WERI-Rb-1 (cell line): ENCODE measurements at regions not wholly inside any gene's neighbourhood (a gene's known extent, or its start where the extent isn't known, plus 50 kb on each side); places are given as distances from the start of the nearest gene placed in this dataset.

Experiments used
- DNase-seq: peaks from one replicate; pipeline ENCODE4 v3.0.0-alpha.2; 2020
- H3K27ac ChIP-seq: fragments of 250-450 bp; sonication (Bioruptor Pico); 2 replicates; pipeline ENCODE4 v1.5.1; 2020; ENCODE audit warnings: mild to moderate bottlenecking, moderate library complexity
- H3K27me3 ChIP-seq: fragments of 250-450 bp; sonication (Bioruptor Pico); 2 replicates; pipeline ENCODE4 v1.5.1; 2021; ENCODE audit warnings: mild to moderate bottlenecking, low read depth, moderate library complexity; ENCODE audit not compliant: insufficient read depth, severe bottlenecking
- H3K36me3 ChIP-seq: fragments of 250-450 bp; sonication (Bioruptor Pico); 2 replicates; pipeline ENCODE4 v1.5.1; 2020; ENCODE audit warnings: mild to moderate bottlenecking, moderate library complexity
- H3K4me3 ChIP-seq: 2 replicates; pipeline ENCODE4 v1.5.1; 2011; ENCODE audit warnings: low read depth, mild to moderate bottlenecking, control low read depth, low read length
- H3K9me3 ChIP-seq: fragments of 250-450 bp; sonication (Bioruptor Pico); 2 replicates; pipeline ENCODE4 v1.5.1; 2021; ENCODE audit warnings: mild to moderate bottlenecking, moderate library complexity; ENCODE audit not compliant: severe bottlenecking
- TF ChIP-seq, protein P1 (sequence below): IDR thresholded peaks from 2 replicates; pipeline ENCODE4 v1.5.1; 2011; ENCODE audit warnings: low read depth, mild to moderate bottlenecking, control low read depth, inconsistent platforms, low read length

- Histone ChIP-seq H3K36me3 (peaks cover 13% of the 10 kb centered on the region), H3K27me3 (no peaks in the 10 kb centered on the region), H3K27ac (no peak overlapping the region), H3K9me3 (peaks cover 5% of the 10 kb centered on the region), H3K4me3 (no peak overlapping the region)
- TF ChIP-seq, protein P1, sequence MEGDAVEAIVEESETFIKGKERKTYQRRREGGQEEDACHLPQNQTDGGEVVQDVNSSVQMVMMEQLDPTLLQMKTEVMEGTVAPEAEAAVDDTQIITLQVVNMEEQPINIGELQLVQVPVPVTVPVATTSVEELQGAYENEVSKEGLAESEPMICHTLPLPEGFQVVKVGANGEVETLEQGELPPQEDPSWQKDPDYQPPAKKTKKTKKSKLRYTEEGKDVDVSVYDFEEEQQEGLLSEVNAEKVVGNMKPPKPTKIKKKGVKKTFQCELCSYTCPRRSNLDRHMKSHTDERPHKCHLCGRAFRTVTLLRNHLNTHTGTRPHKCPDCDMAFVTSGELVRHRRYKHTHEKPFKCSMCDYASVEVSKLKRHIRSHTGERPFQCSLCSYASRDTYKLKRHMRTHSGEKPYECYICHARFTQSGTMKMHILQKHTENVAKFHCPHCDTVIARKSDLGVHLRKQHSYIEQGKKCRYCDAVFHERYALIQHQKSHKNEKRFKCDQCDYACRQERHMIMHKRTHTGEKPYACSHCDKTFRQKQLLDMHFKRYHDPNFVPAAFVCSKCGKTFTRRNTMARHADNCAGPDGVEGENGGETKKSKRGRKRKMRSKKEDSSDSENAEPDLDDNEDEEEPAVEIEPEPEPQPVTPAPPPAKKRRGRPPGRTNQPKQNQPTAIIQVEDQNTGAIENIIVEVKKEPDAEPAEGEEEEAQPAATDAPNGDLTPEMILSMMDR, result no peak
- DNase-seq, result no peak
These were observed 394.9 kb upstream of the TNRC6C start for GRCh38 chr17:77563439-77564102.

GRCh38 chr17:77564278-77564920 is 394.1 kb upstream of the TNRC6C start:
- H3K4me3 ChIP-seq, result no peak overlapping the region
- H3K9me3 ChIP-seq, result peaks cover 5% of the 10 kb centered on the region
- H3K27ac ChIP-seq, result no peak overlapping the region
- peaks cover 13% of the 10 kb centered on the region for H3K36me3 ChIP-seq
- no peak for DNase-seq
- TF ChIP-seq, protein P1, result no peak
- no peaks in the 10 kb centered on the region for H3K27me3 ChIP-seq

- peaks cover 5% of the 10 kb centered on the region for H3K9me3 ChIP-seq
- DNase-seq, result no peak
- no peaks in the 10 kb centered on the region for H3K27me3 ChIP-seq
- H3K27ac ChIP-seq, result no peak overlapping the region
- H3K4me3 ChIP-seq, result no peak overlapping the region
- TF ChIP-seq, protein P1, result no peak
- peaks cover 13% of the 10 kb centered on the region for H3K36me3 ChIP-seq
These were observed 393.3 kb upstream of the TNRC6C start for GRCh38 chr17:77565166-77565565.

GRCh38 chr17:77566151-77566550 is 392.4 kb upstream of the TNRC6C start:
- peaks cover 5% of the 10 kb centered on the region for H3K9me3 ChIP-seq
- H3K27me3 ChIP-seq, result no peaks in the 10 kb centered on the region
- H3K4me3 ChIP-seq, result no peak overlapping the region
- no peak for DNase-seq
- no peak overlapping the region for H3K27ac ChIP-seq
- TF ChIP-seq, protein P1, result no peak
- H3K36me3 ChIP-seq, result peaks cover 7% of the 10 kb centered on the region

DNA sequence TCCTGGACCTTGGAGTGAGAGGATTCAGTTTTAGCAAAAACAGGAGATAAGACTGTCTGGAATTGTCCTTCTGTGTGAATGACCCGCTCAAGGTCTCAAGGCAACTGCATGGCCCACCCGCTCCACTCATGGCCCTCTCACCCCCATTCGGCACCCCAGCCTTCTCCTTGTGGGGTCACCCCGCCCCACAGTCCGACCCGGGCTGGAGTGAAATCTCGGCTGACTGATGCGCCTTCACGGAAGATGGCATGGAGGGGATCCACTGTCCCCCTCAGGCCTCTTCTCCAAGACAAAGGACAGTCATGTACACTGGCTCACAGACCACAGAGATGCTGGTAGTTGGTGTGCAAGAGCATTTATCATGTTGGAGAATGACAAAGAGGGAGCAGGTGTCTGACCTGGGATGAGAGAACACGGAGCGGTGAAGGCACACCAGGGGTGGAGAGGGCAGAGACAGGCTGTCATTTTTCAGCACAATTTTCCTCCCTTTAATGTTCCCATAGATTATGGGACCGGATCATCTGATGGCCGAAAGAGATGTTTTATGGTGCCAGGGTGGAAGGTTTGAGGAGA is 391.9 kb upstream of the TNRC6C start:
- no peak for DNase-seq
- peaks cover 5% of the 10 kb centered on the region for H3K9me3 ChIP-seq
- H3K4me3 ChIP-seq, result no peak overlapping the region
- no peaks in the 10 kb centered on the region for H3K27me3 ChIP-seq
- peaks cover 7% of the 10 kb centered on the region for H3K36me3 ChIP-seq
- TF ChIP-seq, protein P1, result no peak
- H3K27ac ChIP-seq, result no peak overlapping the region
